Fibroblast of upper back skin (primary cell): ENCODE measurements at regions not wholly inside any gene's neighbourhood (a gene's known extent, or its start where the extent isn't known, plus 50 kb on each side); places are given as distances from the start of the nearest gene placed in this dataset.
"Not testable (repeated sequence)": the region's sequence is repeated elsewhere in the genome, so short reads cannot be mapped to it uniquely, and the experiment has no call there.

Experiments used
- DNase-seq: peaks from one replicate; pipeline ENCODE4 v3.0.0-alpha.2; 2013

DNA sequence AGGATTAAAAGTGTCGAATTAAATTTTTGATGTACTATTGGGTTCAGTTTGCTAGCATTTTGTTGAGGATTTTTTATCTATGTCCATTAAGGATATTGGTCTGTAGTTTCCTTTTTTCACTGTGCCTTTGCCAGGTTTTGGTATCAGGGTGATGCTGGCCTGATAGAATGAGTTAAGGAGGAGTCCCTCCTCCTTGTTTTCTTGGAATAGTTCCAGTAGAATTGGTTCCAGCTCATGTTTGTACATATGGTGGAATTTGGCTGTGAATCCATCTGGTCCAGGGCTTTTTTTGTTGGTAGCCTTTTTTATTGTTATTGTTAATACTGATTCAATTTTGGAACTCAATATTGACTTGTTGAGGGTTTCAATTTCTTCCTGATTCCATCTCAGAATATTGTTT, 141.8 kb downstream of the SIM1 start:
- no peak for DNase-seq

DNA sequence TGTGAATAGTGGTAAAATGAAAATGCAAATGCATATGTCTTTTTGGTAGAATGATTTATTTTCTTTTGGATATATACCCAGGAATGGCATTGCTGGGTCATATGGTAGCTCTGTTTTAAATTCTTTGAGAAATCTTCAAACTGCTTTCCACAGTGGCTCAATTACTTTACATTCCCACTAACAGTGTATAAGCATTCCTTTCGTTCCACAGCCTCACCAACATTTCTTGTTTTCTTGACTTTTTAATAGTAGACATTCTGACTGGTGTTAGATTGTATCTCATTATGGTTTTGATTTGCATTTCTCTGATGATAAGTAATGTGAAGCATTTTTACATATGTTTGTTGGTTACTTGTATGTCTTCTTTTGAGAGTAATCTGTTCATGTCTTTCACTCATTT, 144.0 kb downstream of the SIM1 start:
- DNase-seq, result peak; percentile 26

DNA sequence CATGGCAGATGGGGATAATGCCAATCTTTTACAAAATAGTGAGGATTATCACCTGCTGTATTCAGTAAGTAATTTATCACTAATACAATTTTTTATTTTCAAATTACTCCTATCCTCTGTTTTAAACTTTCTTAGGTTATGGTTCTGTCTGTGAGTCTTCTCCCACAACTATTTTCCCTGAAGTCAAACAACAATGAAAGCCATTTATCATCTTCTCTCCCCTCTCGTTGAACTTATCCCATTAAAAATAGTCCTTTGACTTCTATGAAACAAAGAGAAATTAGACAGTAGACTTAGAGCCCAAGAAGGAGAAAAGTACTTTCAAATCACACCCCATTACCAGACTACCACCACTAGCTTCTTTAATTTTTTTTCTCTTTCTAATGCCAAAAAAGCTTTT, 147.7 kb downstream of the SIM1 start:
- no peak for DNase-seq

DNA sequence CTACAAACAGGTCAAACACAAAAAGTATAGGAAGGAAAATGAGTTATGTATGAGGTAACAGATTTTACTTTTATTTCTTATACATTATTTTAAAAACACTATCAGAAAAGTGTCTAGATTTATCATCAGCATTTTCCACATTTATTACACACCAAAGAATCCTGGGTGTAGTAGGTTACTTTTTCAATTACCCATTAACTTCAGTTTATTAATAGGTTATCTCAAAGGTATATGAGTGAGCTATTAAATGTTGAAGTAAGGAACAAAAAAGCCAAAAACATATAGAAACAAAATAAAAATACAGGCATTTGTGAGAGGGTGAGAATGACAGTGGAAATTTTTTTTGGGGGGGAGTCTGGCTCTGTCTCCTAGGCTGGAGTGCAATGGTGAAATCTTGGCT, 150.5 kb downstream of the SIM1 start:
- no peak for DNase-seq

DNA sequence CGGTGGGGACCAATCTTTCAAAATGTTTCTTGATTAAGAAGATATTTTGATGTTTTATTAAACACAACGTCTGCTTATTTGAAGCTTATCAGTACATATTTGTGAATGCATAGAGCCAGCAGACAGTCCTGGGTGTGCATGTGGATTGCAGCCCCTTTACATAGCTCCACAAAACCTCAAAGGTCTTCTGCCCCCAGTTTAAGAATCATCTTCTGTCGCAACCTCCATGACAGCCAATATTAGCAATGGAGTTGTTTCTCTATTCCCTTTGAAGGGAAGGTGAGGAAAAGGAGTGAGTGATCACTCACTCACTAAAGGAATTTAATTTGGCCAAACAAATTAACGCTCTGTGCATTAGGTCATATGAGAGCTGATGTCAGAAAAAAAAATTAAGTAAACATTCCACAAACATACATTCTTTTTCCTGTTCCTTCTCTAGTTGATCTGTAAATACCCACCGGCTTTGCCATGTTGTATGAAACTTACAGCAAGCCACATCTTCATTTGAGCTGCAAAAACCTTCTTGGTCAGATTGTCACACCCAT, 152.9 kb downstream of the SIM1 start:
- peak; percentile 41 for DNase-seq

DNA sequence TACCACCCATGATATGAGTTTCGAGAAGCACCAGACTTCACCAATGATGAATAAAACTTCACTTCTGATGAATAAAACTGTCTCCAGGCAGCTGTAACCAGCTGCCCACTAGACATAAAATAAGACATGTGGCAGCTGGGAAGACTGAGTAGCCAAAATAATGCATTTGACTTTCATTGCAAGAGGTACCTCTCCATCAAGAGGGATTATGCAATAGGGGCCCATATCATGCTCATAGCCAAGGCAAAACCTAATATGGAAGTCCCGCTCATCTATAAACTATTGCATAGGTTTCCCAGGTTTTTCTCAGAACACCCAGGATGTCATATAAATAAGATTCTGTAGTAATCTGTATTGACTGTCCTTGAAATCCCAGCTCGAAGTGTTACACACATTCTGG, 155.5 kb downstream of the SIM1 start:
- peak; percentile 58 for DNase-seq

DNA sequence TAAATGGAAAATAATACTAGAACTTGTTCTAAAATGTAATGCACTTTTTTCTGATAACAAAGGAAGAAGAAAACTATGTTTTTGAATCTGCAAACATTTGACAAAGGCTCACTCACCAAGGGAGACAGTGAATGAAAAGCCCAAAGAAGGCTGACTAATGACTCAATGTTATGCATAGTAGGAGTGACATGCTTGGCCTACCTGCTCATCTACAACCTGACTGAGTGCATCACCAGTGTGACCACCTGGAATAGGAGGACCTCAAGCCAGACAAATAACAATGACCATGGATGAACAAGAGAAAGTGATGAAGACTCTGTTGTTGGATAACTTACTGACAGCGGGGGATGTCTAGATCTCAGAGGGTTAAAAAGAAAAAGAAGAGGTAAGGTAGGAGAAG, 157.2 kb downstream of the SIM1 start:
- DNase-seq, result no peak

DNA sequence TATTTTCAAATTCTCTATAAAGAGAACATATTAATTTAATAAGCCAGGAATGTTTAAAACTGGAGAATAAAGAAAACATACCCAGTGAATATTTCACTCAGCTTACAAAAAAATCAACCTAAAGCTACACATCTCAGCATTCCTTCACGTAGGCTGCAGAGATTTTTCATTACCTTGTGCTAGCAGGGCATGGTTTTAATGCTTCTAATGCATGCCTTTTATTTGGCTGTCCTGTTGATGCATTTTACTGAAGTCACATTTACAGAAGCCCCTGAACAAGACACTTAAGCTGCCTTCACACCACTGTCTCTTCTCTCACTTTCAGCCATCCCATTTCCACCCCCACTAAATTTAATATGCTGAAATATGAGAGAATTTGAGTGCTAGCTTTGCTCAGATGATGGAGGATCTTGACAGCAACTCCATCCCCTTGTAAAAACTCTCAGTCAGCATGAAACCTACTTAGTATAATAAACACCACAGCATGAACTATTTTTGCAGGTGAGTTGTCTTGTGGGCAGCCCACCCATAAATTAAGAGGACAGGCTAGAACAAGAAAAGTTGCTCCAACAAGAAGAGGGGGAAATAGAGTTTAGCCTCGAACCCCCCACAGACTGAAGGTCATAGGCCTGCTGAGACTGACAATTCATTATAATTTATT, 159.4 kb downstream of the SIM1 start:
- peak; percentile 28 for DNase-seq

DNA sequence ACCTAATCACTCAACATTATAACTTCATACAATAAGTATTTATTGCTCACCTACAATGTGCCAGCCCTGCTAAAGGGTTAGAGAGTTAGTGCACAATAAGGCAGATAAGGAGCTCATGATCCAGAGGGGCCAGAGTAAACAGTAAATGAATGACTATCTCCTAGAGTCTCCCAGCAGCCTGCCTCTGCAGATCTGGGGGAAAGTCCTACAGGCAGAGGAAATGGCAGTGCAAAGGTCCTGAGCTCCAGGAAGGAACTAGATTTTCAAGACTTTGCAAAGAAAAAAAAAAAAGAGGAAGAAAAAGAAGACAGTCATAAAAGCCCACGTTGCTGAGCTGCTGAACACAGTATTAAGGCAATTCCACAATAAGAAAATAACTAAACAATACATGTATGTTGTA, 160.1 kb downstream of the SIM1 start:
- no peak for DNase-seq

DNA sequence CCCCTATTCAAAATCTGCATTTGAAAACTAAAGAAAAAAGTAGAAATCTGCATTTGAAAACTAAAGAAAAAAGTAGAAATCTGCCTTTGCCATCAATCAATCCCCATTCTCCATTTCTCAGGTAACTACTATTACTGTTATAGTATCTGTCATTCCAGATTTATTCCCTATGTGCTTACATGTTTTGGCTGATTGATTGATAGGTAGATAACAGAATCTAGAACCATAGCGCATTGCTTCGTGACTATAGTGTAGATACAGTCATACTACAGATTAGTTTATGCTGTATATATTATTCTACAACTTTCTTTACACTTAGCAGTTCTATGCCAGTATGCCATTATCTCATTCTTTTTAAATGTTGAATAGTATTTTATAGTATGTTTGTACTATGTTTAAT, 163.0 kb downstream of the SIM1 start:
- no peak for DNase-seq

DNA sequence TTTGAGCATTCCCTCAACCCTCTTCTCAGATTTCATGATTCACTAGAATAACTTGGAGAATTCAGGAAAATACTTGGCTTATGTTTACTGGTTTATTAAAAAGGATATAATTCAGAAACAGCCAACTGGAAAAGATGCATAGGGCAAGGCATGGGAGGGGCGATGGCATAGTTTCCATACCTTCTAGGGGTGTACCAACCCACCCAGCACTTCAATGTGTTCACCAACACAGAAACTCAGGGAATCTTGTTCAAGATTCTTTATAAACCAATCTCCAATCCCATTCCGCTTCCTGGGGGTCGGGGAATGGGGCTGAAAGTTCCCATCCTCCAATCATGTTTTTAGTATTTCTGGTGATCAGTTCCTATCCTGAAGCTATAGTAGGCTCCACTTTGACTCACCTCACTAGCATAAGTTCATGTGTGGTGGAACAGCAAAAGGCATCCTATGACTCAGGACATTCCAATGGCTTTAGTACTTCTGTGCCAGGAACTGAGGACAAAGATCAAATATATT, 164.4 kb downstream of the SIM1 start:
- DNase-seq, result peak; percentile 98

DNA sequence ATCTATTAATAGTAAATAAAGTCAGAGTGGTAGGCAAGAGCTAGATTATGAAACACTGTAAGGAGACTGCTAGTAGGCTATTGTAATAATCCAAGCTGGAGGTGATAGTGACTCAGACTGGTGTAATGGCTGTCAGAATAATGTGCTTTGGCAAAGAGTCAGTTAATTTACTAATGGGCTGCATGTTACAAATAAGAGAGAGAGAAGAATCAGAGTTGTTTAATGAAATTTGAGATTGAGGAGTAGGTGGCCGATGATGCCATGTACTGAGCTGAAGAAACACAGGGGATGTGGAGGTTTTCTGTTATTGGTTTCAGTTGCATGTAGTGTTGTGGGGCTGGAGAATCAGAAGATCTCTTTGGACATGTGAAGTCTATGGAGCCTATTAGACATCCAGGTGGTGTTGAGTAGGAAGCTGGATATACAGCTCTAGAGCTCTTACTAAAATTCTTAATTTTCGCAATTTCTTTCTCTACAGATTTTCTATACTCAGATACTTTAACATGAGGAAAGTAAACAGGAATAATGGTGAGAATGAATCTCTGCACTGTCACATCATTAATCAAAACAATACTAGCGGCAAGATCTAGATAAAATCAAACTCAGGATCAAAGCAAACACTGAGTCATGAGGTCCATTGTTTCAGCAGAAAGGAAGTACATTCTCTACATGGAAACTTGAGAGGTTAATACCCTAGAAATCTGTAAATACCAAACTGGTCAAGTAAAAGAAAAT, 167.7 kb downstream of the SIM1 start:
- peak; percentile 83 for DNase-seq

DNA sequence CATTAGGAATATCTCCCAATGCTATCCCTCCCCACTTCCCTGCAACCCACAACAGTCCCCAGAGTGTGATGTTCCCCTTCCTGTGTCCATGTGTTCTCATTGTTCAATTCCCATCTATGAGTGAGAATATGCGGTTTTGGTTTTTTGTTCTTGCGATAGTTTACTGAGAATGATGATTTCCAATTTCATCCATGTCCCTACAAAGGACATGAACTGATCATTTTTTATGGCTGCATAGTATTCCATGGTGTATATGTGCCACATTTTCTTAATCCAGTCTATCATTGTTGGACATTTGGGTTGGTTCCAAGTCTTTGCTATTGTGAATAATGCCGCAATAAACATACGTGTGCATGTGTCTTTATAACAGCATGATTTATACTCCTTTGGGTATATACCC, 169.5 kb downstream of the SIM1 start:
- DNase-seq, result not testable (repeated sequence)

DNA sequence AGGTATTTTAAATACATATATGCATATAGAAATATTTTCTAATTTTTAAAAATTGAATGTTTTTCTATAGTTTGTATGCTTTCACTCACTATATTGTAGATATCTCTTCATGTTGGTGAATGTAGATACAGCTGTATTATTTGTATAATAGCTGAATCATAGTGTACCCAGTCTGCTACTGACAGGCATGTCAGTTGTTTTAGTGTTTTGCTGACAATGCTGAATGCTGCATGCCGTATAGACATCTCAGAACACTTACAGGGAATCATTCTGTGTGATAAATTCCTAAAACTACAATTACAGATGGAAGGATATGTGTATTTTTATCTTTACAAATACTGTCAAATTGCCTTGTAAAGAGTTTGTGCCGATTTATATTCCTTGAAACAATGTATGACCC, 175.4 kb downstream of the SIM1 start:
- DNase-seq, result no peak

DNA sequence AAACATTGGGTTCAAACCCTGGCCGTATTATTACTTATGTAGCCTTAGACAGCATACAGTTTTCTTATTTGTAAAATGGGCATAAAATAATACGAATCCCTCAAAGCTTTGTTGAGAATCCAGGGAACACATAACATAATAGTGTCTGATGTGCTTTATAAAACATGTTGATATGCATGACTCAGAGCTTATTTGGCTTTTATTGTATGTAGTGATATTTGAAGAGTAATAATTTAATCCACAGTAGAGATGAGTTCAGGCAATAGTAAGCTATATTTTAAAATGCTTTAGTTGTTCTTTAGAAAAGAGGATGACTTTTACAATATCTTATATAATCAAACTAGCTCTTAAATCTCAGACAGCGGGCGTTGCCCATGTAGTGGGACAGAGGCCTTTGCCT, 176.4 kb downstream of the SIM1 start:
- no peak for DNase-seq

DNA sequence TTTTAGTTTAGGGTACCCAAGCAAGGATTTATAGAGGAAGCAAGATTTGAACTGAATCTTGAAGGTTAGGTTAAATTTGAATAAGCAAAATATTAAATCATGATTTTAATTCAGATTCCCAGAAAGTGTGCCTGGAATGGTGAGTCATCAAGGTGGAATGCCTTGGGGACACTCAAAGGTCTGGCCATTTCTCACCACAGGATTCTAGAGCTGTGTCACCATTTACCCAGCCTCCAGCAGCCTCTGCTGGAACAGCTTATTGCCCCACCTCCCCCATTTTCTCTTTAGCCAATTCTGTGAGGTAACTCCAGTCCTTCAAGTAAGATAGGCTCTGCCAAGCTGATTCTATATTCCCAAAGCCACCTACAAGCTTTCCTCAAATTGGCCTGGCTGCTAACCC, 181.4 kb downstream of the SIM1 start:
- peak; percentile 86 for DNase-seq

DNA sequence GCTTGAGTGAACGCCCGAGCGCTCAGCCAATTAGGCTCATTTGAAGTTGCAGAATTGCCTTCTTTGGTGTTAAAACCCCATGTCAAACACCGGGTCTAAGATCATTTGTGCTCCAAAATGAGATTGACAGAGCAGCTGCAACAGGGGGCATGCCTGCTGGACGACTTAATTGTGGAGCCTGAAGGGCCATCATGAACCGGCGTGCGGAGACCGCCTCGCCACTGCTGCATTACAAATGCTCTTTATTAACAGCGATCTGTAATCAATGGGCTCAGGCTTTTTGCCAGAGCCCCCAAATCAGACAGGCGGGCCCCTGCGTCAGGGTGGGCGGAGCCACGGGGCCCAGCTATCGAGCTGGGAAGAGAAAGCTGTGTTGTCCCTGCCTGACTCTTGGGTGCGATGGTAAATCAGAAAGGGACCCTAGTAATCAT, 183.2 kb downstream of the SIM1 start:
- DNase-seq, result no peak

DNA sequence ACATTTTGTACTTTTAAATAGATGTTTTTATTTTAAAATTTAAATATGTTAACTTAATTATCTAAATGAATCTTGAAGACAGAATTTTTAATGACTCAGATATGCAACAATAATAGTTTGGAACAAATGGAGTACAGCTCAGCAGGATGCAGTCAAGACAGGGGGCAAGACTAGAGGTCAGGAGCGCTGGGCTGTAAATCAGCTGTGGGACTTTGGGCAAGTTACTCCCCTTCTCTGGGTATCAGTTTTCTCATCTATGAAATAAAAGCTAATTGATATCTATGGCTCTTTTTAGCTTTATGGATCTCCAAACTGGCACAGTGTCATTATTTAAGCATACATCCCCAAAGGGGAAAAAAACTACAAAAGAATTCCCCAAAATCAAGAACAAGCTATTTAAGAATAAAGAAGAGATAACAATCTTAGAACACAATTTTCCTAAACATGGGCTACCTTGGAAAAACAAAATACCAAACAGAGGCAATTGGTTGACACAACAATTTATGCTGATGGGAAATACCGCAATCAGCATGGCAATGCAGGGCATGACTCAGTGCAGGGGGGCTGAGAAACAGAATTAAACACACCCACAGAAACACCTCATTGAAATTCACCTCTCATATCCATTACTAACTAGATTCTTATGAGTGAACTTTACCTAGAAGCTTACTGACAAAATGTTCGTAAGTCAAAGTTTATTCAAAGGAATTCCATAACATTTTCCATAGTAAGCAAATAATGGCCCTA, 188.2 kb downstream of the SIM1 start:
- no peak for DNase-seq

DNA sequence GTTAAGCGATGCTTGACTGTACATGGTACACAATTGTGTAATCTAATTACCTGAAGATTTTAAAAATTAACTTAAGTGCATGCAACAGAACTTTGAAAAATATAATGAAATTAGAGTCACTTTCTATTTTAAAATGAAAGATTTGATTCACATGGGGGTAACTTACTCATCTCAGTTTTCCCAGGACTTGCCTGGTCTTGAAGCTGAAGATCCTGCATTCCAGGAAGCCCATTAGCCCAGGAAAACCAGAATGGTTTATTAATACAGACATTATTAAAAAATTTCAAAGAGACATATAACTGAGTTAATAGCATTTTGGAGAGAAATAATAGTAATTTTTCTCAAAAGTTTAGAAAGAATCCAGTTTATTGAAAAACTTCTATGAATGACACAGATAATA, 190.6 kb downstream of the SIM1 start:
- DNase-seq, result no peak

DNA sequence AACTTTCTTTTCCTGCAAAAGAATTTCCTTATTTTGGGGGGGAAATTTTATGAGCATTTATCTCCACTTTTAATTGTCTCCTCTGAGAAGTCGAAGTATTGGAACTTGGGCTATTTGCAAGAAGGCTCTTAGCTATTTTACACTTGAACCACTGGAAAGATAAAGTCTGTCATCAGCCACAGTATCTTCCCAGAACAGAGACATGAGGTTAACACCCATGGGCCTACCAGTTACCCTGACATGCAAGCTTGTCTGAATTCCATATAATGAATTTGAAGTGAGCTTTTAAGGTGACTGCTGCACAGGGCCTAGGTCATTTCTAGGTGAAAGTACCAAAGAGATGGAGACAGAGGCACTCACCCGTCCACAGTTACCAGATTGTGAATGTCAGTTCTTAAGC, 193.1 kb downstream of the SIM1 start:
- no peak for DNase-seq

DNA sequence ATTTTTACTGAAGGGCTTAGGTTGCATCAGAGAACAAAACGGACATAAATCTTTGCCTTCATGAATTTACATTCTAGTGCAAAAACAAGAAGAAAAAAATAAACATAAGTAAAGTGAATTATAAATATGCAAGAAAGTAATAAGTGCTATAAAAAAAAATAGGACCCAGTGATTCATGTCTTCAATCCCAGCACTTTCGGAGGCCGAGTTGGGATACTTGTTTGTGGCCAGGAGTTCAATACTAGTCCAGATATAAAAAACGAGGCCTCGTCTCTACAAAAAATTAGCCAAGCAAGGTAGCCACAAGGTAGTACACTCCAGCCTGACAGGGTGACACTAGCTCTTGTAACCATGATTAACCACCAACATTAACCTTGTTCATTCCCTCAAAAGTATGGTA, 193.5 kb downstream of the SIM1 start:
- DNase-seq, result no peak

DNA sequence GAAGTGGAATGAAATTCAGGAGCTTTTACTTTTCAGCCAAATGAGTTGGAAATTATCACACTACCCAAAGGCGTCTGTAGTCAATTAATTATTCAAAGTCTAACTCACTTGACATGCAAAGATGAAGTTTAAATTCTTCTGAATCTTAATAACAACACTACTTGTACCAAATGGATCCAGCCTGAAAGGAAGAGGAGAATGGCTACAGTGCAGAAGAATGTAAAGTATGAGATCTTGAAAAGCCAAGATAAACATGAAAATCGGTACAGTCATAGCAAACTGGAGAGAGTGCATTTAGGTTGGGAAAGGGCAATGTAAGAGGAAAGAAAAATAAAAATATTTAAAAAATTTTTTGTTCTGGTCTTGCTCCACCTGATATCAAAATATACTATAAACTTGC, 195.5 kb downstream of the SIM1 start:
- peak; percentile 90 for DNase-seq

DNA sequence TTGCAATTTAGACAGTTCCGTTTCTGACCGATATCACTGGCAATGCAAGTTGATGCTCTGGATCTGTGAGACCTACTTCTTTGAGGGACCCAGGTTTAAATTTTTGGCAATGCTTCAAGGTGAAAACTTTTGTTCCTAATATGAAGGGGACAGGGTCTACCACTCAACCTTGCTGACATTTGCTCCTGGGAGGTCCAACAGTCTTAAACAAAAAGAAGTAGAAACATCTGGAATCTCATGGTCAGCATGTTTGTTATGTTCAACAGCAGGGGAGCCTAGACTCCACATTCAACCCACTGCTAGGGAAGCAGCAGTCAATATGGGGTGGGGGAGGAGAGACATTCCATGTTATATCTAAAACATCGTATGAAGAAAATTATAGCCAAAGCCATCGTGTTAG, 196.4 kb downstream of the SIM1 start:
- peak; percentile 38 for DNase-seq

DNA sequence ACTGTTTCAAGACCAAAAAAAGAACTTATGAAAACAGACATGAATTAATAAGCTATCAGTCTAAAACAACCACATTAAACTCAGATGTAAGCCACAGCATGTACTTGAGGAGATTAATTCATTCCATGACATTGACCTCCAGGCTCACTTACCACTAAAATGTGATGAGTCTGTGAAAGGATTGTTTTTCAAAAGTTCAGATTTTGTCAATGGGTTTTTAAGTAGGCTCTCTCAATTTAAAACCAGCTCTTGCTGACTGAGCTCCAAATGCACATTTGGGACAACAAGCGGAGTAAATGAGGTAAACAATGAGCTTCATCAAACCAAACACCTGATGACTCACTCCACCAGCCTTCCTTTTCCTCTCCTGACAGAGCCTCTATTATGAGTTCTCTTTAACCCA, 197.0 kb downstream of the SIM1 start:
- DNase-seq, result peak; percentile 85
